Vagina (tissue), 2 donors: ENCODE measurements at regions not wholly inside any gene's neighbourhood (a gene's known extent, or its start where the extent isn't known, plus 50 kb on each side); places are given as distances from the start of the nearest gene placed in this dataset.

Experiments
- POLR2A ChIP-seq, 2 donors: fragments of 450-650 bp; IDR thresholded peaks; one replicate each; pipeline ENCODE4 v1.6.1; 2017; ENCODE audit warnings: antibody characterized with exemption in 2 of 2, mild to moderate bottlenecking in 2 of 2, moderate library complexity in 2 of 2
- TF ChIP-seq, protein P1 (sequence below), 3 experiments: fragments of 450-650 bp in 2 of 3; fragments of 200-600 bp in 1 of 3; sonication (generic) in 1 of 3; IDR thresholded peaks; one replicate each; pipeline ENCODE4 v1.5.1; 2017 to 2019; ENCODE audit warnings: antibody characterized with exemption in 3 of 3, mild to moderate bottlenecking in 2 of 3, moderate library complexity in 2 of 3

- TF ChIP-seq, protein P1, sequence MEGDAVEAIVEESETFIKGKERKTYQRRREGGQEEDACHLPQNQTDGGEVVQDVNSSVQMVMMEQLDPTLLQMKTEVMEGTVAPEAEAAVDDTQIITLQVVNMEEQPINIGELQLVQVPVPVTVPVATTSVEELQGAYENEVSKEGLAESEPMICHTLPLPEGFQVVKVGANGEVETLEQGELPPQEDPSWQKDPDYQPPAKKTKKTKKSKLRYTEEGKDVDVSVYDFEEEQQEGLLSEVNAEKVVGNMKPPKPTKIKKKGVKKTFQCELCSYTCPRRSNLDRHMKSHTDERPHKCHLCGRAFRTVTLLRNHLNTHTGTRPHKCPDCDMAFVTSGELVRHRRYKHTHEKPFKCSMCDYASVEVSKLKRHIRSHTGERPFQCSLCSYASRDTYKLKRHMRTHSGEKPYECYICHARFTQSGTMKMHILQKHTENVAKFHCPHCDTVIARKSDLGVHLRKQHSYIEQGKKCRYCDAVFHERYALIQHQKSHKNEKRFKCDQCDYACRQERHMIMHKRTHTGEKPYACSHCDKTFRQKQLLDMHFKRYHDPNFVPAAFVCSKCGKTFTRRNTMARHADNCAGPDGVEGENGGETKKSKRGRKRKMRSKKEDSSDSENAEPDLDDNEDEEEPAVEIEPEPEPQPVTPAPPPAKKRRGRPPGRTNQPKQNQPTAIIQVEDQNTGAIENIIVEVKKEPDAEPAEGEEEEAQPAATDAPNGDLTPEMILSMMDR (IDR thresholded peaks at IDR 0.05), result no peak
- no peak for TF ChIP-seq POLR2A (IDR thresholded peaks at IDR 0.05)
Observed at GRCh38 chr1:234683861-234684632, 74.1 kb upstream of the IRF2BP2 start.
